K562 (cell line): ENCODE measurements at regions not wholly inside any gene's neighbourhood (a gene's known extent, or its start where the extent isn't known, plus 50 kb on each side); places are given as distances from the start of the nearest gene placed in this dataset.
"Not testable (repeated sequence)": the region's sequence is repeated elsewhere in the genome, so short reads cannot be mapped to it uniquely, and the experiment has no call there.

Source experiments
- ADNP ChIP-seq: fragments of 200-800 bp; sonication (Bioruptor generic); IDR thresholded peaks from 2 replicates; pipeline ENCODE4 v1.6.1; 2016; ENCODE audit warnings: missing genetic modification characterization, missing compliant biosample characterization
- CTBP1 ChIP-seq: fragments of 450-650 bp; IDR thresholded peaks from 2 replicates; pipeline ENCODE4 v1.6.1; 2016; ENCODE audit warnings: borderline replicate concordance
- CTCF ChIP-seq, 3 experiments: IDR thresholded peaks in 2 of 3; conservative IDR thresholded peaks in 1 of 3; 2 replicates each; pipeline ENCODE4 v1.5.1; 2011 to 2012; ENCODE audit warnings: low read length in 3 of 3, mild to moderate bottlenecking in 3 of 3, control low read depth in 2 of 3, improper control_type of control experiment in 1 of 3, inconsistent platforms in 1 of 3, low read depth in 1 of 3, mixed read lengths in 1 of 3, moderate library complexity in 1 of 3; ENCODE audit not compliant: insufficient read depth in 2 of 3
- ETV6 ChIP-seq, 3 experiments: fragments of 150-350 bp in 1 of 3; sonication (generic) in 1 of 3; formaldehyde crosslinking in 1 of 3; IDR thresholded peaks; 2 replicates each; pipeline versions ENCODE4 v1.6.1 to v1.8.0; 2014 to 2022; ENCODE audit warnings: borderline replicate concordance in 2 of 3, low read depth in 2 of 3, antibody characterized with exemption in 1 of 3, low read length in 1 of 3, mild to moderate bottlenecking in 1 of 3, missing genetic modification reagents in 1 of 3
- NBN ChIP-seq: fragments of 450-650 bp; IDR thresholded peaks from 2 replicates; pipeline ENCODE4 v1.6.1; 2016; ENCODE audit warnings: low read depth, mild to moderate bottlenecking
- NONO ChIP-seq, 2 experiments: fragments of 200-400 bp in 1 of 2; fragments of 450-650 bp in 1 of 2; formaldehyde crosslinking in 1 of 2; IDR thresholded peaks; 2 replicates each; pipeline ENCODE4 v1.6.1; 2017; ENCODE audit warnings: low read depth in 2 of 2, mild to moderate bottlenecking in 2 of 2, moderate library complexity in 2 of 2, low read length in 1 of 2
- NR3C1 ChIP-seq: sonication (generic); formaldehyde crosslinking; IDR thresholded peaks from 2 replicates; pipeline ENCODE4 v1.8.1; 2022; ENCODE audit warnings: missing genetic modification reagents
- USF2 ChIP-seq: sonication (generic); formaldehyde crosslinking; IDR thresholded peaks from 2 replicates; pipeline ENCODE4 v1.5.0; 2020; ENCODE audit warnings: missing genetic modification reagents
- ZFP1 ChIP-seq: fragments of 450-650 bp; formaldehyde crosslinking; IDR thresholded peaks from 2 replicates; pipeline ENCODE4 v1.4.0; 2020; ENCODE audit warnings: mild to moderate bottlenecking, mixed read lengths
- ZNF551 ChIP-seq: fragments of 250-450 bp; sonication (Bioruptor Pico); IDR thresholded peaks from 2 replicates; pipeline ENCODE4 v1.5.0; 2021; ENCODE audit warnings: mild to moderate bottlenecking, moderate library complexity
- ZNF639 ChIP-seq, 2 experiments: fragments of 200-800 bp in 1 of 2; sonication (Bioruptor generic) in 1 of 2; sonication (generic) in 1 of 2; formaldehyde crosslinking in 1 of 2; IDR thresholded peaks in 1 of 2; conservative IDR thresholded peaks in 1 of 2; 2 replicates each; pipeline versions ENCODE4 v1.5.0 to v1.6.1; 2016 to 2020; ENCODE audit warnings: missing compliant biosample characterization in 1 of 2, missing genetic modification characterization in 1 of 2, missing genetic modification reagents in 1 of 2
- ZNF695 ChIP-seq: fragments of 450-650 bp; formaldehyde crosslinking; IDR thresholded peaks from 2 replicates; pipeline ENCODE4 v1.4.0; 2020; ENCODE audit warnings: mild to moderate bottlenecking, moderate library complexity
- TF ChIP-seq, protein P1 (sequence below), 2 experiments: fragments of 450-650 bp in 1 of 2; sonication (generic) in 1 of 2; formaldehyde crosslinking; conservative IDR thresholded peaks; 2 replicates each; pipeline versions ENCODE4 v1.4.0 to v1.8.1; 2020 to 2022; ENCODE audit warnings: mild to moderate bottlenecking in 1 of 2, missing genetic modification reagents in 1 of 2

GRCh38 chr16:90169127-90169655 is 92.1 kb upstream of the PRDM7 start:
- TF ChIP-seq CTCF (IDR thresholded peaks at IDR 0.05 in 2 of 3, conservative IDR thresholded peaks at IDR 0.05 in 1 of 3; ENCODE audit: insufficient read depth in 2 of 3, low read depth in 1 of 3, low read length in 3 of 3); ZNF639 (CRISPR knock-in tag; conservative IDR thresholded peaks at IDR 0.05 in 1 of 2, IDR thresholded peaks at IDR 0.05 in 1 of 2); USF2 (CRISPR knock-in tag); ZNF551 (CRISPR knock-in tag); ZNF695; NONO (IDR thresholded peaks at IDR 0.05; ENCODE audit: low read depth in 2 of 2, low read length in 1 of 2); ADNP (tag); NR3C1 (CRISPR knock-in tag); NBN; CTBP1; ZFP1 (CRISPR knock-in tag); ETV6 (IDR thresholded peaks at IDR 0.05; ENCODE audit: borderline replicate concordance in 1 of 2, low read depth in 2 of 2, low read length in 1 of 2); ETV6 (CRISPR knock-in tag; IDR thresholded peaks at IDR 0.05; ENCODE audit: borderline replicate concordance): not testable (repeated sequence)
- TF ChIP-seq, protein P1, sequence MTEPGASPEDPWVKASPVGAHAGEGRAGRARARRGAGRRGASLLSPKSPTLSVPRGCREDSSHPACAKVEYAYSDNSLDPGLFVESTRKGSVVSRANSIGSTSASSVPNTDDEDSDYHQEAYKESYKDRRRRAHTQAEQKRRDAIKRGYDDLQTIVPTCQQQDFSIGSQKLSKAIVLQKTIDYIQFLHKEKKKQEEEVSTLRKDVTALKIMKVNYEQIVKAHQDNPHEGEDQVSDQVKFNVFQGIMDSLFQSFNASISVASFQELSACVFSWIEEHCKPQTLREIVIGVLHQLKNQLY (CRISPR knock-in tag; conservative IDR thresholded peaks at IDR 0.05): not testable (repeated sequence)
